WTC11 (cell line): ENCODE measurements at regions not wholly inside any gene's neighbourhood (a gene's known extent, or its start where the extent isn't known, plus 50 kb on each side); places are given as distances from the start of the nearest gene placed in this dataset.

Source experiments
- ATAC-seq: fragments of 200-7000 bp; cut with Tn5 transposase; 2 replicates; pipeline ENCODE4 v1.10.0; 2021; ENCODE audit warnings: mild to moderate bottlenecking, moderate library complexity
- CTCF ChIA-PET: fragments of 300-600 bp; sonication (Branson Sonifier 250); formaldehyde crosslinking; loops from one replicate; lab custom pipeline; 2021; ENCODE audit warnings: antibody characterized with exemption; lab: Charles Lee
- POLR2A ChIA-PET: fragments of 350-600 bp; sonication (Branson Sonifier 250); formaldehyde crosslinking; loops from one replicate; lab custom pipeline; 2021; ENCODE audit warnings: antibody characterized with exemption; lab: Charles Lee
- DNase-seq: peaks from one replicate; pipeline ENCODE4 v3.0.0; 2021; ENCODE audit warnings: low spot score
- H3K27ac Mint-ChIP-seq: 2 replicates; pipeline ENCODE4 v1.8.0; 2021; ENCODE audit warnings: mixed read lengths
- H3K27me3 Mint-ChIP-seq: 2 replicates; pipeline ENCODE4 v1.8.0; 2021; ENCODE audit warnings: low read depth, mild to moderate bottlenecking, moderate library complexity, mixed read lengths
- H3K36me3 Mint-ChIP-seq: 2 replicates; pipeline ENCODE4 v1.8.0; 2021; ENCODE audit warnings: mixed read lengths
- H3K4me1 Mint-ChIP-seq: 2 replicates; pipeline ENCODE4 v1.8.0; 2022; ENCODE audit warnings: mixed read lengths
- H3K4me3 Mint-ChIP-seq: 2 replicates; pipeline ENCODE4 v1.8.0; 2021; ENCODE audit warnings: mild to moderate bottlenecking, moderate library complexity, mixed read lengths
- H3K9me3 Mint-ChIP-seq: 2 replicates; pipeline ENCODE4 v1.8.0; 2021; ENCODE audit warnings: mixed read lengths
- CREM ChIP-seq: sonication (generic); formaldehyde crosslinking; IDR thresholded peaks from 2 replicates; pipeline ENCODE4 v1.8.1; 2022; ENCODE audit warnings: mild to moderate bottlenecking, missing genetic modification reagents, moderate library complexity
- EMX1 ChIP-seq: fragments of 250-450 bp; sonication (Bioruptor Pico); IDR thresholded peaks from 2 replicates; pipeline ENCODE4 v1.8.0; 2021; ENCODE audit warnings: mild to moderate bottlenecking
- ESRRA ChIP-seq: sonication (generic); formaldehyde crosslinking; IDR thresholded peaks from 2 replicates; pipeline ENCODE4 v1.8.1; 2022; ENCODE audit warnings: mild to moderate bottlenecking, missing genetic modification reagents, borderline replicate concordance
- GTF2I ChIP-seq: fragments of 250-450 bp; sonication (Bioruptor Pico); conservative IDR thresholded peaks from 2 replicates; pipeline ENCODE4 v1.4.0; 2021; ENCODE audit warnings: mild to moderate bottlenecking
- HMGA2 ChIP-seq: fragments of 250-450 bp; sonication (Bioruptor Pico); IDR thresholded peaks from 2 replicates; pipeline ENCODE4 v1.4.0; 2021; ENCODE audit warnings: mild to moderate bottlenecking, moderate library complexity
- NR3C1 ChIP-seq: sonication (generic); formaldehyde crosslinking; conservative IDR thresholded peaks from 2 replicates; pipeline ENCODE4 v1.8.1; 2023; ENCODE audit warnings: low read depth, mild to moderate bottlenecking, missing genetic modification reagents
- SMAD3 ChIP-seq: sonication (generic); formaldehyde crosslinking; IDR thresholded peaks from 2 replicates; pipeline ENCODE4 v1.8.0; 2022; ENCODE audit warnings: missing genetic modification reagents, mild to moderate bottlenecking, borderline replicate concordance
- SOX15 ChIP-seq: fragments of 250-450 bp; sonication (Bioruptor Pico); IDR thresholded peaks from 2 replicates; pipeline ENCODE4 v1.9.0; 2021; ENCODE audit warnings: mild to moderate bottlenecking
- TEAD1 ChIP-seq: sonication (generic); formaldehyde crosslinking; IDR thresholded peaks from 2 replicates; pipeline ENCODE4 v1.8.0; 2022; ENCODE audit warnings: mild to moderate bottlenecking, missing genetic modification reagents
- TP53 ChIP-seq: sonication (generic); formaldehyde crosslinking; IDR thresholded peaks from 2 replicates; pipeline ENCODE4 v1.8.1; 2023; ENCODE audit warnings: mild to moderate bottlenecking, missing genetic modification reagents
- ZBTB21 ChIP-seq: sonication (generic); formaldehyde crosslinking; IDR thresholded peaks from 2 replicates; pipeline ENCODE4 v1.8.1; 2023; ENCODE audit warnings: mild to moderate bottlenecking, missing genetic modification reagents, borderline replicate concordance
- ZNF219 ChIP-seq: sonication (generic); formaldehyde crosslinking; IDR thresholded peaks from 2 replicates; pipeline ENCODE4 v1.8.0; 2023; ENCODE audit warnings: missing genetic modification reagents, mild to moderate bottlenecking, borderline replicate concordance
- TF ChIP-seq, protein P1 (sequence below): sonication (generic); formaldehyde crosslinking; IDR thresholded peaks from 2 replicates; pipeline ENCODE4 v1.8.0; 2022; ENCODE audit warnings: mild to moderate bottlenecking, missing genetic modification reagents
- TF ChIP-seq, protein P2 (sequence below): sonication (generic); formaldehyde crosslinking; IDR thresholded peaks from 2 replicates; pipeline ENCODE4 v1.8.1; 2023; ENCODE audit warnings: mild to moderate bottlenecking, missing genetic modification reagents, borderline replicate concordance
- TF ChIP-seq, protein P3 (sequence below): sonication (generic); formaldehyde crosslinking; IDR thresholded peaks from 2 replicates; pipeline ENCODE4 v1.8.1; 2023; ENCODE audit warnings: mild to moderate bottlenecking, missing genetic modification reagents, moderate library complexity
- TF ChIP-seq, protein P4 (sequence below): sonication (generic); formaldehyde crosslinking; IDR thresholded peaks from 2 replicates; pipeline ENCODE4 v1.8.1; 2023; ENCODE audit warnings: mild to moderate bottlenecking, moderate library complexity, missing genetic modification reagents
- TF ChIP-seq, protein P5 (sequence below): fragments of 250-450 bp; sonication (Bioruptor Pico); IDR thresholded peaks from 2 replicates; pipeline ENCODE4 v2.1.2; 2022; ENCODE audit warnings: mild to moderate bottlenecking, moderate library complexity
- TF ChIP-seq, protein P6 (sequence below): sonication (generic); formaldehyde crosslinking; IDR thresholded peaks from 2 replicates; pipeline ENCODE4 v1.8.0; 2022; ENCODE audit warnings: mild to moderate bottlenecking, missing genetic modification reagents
- TF ChIP-seq, protein P7 (sequence below): fragments of 250-450 bp; sonication (Bioruptor Pico); IDR thresholded peaks from 2 replicates; pipeline ENCODE4 v1.8.0; 2021; ENCODE audit warnings: mild to moderate bottlenecking

DNA sequence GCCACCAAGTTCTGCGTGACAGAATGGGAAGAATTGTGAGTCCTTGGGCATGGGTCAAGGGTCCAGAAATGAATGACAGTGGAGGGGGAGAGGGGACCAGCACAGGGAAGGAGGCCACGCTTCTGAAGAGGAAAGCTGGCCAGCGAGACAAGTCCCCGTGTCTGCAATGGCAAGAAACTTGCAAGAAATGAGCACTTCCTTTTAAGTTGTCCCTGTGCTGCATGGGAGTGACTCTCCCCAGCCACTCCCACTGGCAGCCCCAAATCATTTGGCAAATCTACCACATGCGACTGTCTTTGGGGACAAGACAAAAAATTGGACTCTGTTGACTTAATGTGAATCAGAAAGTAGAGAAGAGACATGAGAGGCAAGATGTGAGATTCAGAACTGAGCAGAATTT lies 242.2 kb upstream of the RREB1 start (continued):
- TF ChIP-seq, protein P1, sequence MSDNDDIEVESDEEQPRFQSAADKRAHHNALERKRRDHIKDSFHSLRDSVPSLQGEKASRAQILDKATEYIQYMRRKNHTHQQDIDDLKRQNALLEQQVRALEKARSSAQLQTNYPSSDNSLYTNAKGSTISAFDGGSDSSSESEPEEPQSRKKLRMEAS (CRISPR knock-in tag) = no peak
- TF ChIP-seq, protein P2, sequence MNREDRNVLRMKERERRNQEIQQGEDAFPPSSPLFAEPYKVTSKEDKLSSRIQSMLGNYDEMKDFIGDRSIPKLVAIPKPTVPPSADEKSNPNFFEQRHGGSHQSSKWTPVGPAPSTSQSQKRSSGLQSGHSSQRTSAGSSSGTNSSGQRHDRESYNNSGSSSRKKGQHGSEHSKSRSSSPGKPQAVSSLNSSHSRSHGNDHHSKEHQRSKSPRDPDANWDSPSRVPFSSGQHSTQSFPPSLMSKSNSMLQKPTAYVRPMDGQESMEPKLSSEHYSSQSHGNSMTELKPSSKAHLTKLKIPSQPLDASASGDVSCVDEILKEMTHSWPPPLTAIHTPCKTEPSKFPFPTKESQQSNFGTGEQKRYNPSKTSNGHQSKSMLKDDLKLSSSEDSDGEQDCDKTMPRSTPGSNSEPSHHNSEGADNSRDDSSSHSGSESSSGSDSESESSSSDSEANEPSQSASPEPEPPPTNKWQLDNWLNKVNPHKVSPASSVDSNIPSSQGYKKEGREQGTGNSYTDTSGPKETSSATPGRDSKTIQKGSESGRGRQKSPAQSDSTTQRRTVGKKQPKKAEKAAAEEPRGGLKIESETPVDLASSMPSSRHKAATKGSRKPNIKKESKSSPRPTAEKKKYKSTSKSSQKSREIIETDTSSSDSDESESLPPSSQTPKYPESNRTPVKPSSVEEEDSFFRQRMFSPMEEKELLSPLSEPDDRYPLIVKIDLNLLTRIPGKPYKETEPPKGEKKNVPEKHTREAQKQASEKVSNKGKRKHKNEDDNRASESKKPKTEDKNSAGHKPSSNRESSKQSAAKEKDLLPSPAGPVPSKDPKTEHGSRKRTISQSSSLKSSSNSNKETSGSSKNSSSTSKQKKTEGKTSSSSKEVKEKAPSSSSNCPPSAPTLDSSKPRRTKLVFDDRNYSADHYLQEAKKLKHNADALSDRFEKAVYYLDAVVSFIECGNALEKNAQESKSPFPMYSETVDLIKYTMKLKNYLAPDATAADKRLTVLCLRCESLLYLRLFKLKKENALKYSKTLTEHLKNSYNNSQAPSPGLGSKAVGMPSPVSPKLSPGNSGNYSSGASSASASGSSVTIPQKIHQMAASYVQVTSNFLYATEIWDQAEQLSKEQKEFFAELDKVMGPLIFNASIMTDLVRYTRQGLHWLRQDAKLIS (CRISPR knock-in tag) = no peak
- TF ChIP-seq EMX1 (CRISPR knock-in tag) = no peak
- TF ChIP-seq, protein P3, sequence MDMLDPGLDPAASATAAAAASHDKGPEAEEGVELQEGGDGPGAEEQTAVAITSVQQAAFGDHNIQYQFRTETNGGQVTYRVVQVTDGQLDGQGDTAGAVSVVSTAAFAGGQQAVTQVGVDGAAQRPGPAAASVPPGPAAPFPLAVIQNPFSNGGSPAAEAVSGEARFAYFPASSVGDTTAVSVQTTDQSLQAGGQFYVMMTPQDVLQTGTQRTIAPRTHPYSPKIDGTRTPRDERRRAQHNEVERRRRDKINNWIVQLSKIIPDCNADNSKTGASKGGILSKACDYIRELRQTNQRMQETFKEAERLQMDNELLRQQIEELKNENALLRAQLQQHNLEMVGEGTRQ (CRISPR knock-in tag) = no peak
- TF ChIP-seq TEAD1 (CRISPR knock-in tag) = no peak
- no peak for TF ChIP-seq ESRRA (CRISPR knock-in tag)
- TF ChIP-seq, protein P4, sequence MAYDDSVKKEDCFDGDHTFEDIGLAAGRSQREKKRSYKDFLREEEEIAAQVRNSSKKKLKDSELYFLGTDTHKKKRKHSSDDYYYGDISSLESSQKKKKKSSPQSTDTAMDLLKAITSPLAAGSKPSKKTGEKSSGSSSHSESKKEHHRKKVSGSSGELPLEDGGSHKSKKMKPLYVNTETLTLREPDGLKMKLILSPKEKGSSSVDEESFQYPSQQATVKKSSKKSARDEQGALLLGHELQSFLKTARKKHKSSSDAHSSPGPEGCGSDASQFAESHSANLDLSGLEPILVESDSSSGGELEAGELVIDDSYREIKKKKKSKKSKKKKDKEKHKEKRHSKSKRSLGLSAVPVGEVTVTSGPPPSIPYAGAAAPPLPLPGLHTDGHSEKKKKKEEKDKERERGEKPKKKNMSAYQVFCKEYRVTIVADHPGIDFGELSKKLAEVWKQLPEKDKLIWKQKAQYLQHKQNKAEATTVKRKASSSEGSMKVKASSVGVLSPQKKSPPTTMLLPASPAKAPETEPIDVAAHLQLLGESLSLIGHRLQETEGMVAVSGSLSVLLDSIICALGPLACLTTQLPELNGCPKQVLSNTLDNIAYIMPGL (CRISPR knock-in tag) = no peak
- TF ChIP-seq, protein P5, sequence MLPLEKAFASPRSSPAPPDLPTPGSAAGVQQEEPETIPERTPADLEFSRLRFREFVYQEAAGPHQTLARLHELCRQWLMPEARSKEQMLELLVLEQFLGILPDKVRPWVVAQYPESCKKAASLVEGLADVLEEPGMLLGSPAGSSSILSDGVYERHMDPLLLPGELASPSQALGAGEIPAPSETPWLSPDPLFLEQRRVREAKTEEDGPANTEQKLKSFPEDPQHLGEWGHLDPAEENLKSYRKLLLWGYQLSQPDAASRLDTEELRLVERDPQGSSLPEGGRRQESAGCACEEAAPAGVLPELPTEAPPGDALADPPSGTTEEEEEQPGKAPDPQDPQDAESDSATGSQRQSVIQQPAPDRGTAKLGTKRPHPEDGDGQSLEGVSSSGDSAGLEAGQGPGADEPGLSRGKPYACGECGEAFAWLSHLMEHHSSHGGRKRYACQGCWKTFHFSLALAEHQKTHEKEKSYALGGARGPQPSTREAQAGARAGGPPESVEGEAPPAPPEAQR (CRISPR knock-in tag) = no peak
- no peak for TF ChIP-seq SMAD3 (CRISPR knock-in tag)
- TF ChIP-seq GTF2I (CRISPR knock-in tag) = no peak
- TF ChIP-seq, protein P6, sequence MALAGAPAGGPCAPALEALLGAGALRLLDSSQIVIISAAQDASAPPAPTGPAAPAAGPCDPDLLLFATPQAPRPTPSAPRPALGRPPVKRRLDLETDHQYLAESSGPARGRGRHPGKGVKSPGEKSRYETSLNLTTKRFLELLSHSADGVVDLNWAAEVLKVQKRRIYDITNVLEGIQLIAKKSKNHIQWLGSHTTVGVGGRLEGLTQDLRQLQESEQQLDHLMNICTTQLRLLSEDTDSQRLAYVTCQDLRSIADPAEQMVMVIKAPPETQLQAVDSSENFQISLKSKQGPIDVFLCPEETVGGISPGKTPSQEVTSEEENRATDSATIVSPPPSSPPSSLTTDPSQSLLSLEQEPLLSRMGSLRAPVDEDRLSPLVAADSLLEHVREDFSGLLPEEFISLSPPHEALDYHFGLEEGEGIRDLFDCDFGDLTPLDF (CRISPR knock-in tag) = no peak
- TF ChIP-seq ZNF219 (CRISPR knock-in tag) = no peak

DNA sequence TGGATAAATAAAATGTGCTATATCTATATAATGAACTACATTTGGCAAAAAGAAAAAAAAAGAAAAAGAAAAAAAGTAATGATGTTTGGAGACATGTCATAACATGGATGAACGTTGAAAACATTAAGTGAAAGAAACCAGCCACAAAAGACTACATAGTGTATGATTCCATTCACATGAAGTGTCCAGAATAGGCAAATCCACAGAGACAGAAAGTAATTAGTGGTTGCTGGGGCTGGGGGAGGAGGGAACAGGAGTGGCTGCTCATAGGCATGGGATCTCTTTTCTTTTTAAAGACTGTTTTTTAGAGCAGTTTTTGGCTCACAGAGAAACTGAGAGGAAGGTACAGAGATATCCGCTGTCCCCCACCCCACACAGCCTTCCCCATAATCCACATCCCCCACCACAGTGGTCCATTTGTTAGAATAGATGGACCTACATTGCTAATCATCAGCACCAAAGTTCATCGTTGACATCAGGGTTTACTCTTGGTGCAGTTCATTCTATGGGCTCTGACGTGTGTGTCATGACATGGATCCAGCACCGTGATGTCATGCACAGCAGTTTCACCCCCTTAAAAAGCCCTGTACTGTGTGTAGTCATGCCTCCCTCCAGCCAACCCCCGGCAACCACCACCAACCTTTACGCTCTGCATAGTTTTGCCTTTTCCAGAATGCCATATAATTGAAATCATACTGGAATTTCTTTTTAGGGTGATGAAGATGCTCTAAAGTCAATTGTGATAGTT lies 240.9 kb upstream of the RREB1 start:
- Mint-ChIP-seq H3K9me3 (peaks cover 22% of the 10 kb centered on the region), H3K4me3 (no peak overlapping the region), H3K27me3 (no peaks in the 10 kb centered on the region; the same call in 1 of the 2 replicates), H3K27ac (no peak overlapping the region), H3K36me3 (no peaks in the 10 kb centered on the region), H3K4me1 (no peaks in the 10 kb centered on the region)
- DNase-seq = no peak
- no peak for ATAC-seq
- CTCF ChIA-PET = no interaction called here
- POLR2A ChIA-PET = no interaction called here
- TF ChIP-seq SOX15 (no peak), ZBTB21 (CRISPR knock-in tag) (no peak), CREM (no peak), NR3C1 (CRISPR knock-in tag) (no peak), HMGA2 (CRISPR knock-in tag) (no peak), TP53 (CRISPR knock-in tag) (no peak)
- TF ChIP-seq, protein P2 (CRISPR knock-in tag) = no peak
- TF ChIP-seq, protein P7, sequence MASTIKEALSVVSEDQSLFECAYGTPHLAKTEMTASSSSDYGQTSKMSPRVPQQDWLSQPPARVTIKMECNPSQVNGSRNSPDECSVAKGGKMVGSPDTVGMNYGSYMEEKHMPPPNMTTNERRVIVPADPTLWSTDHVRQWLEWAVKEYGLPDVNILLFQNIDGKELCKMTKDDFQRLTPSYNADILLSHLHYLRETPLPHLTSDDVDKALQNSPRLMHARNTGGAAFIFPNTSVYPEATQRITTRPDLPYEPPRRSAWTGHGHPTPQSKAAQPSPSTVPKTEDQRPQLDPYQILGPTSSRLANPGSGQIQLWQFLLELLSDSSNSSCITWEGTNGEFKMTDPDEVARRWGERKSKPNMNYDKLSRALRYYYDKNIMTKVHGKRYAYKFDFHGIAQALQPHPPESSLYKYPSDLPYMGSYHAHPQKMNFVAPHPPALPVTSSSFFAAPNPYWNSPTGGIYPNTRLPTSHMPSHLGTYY (CRISPR knock-in tag) = no peak
